ENCODE measurements at regions not wholly inside any gene's neighbourhood (a gene's known extent, or its start where the extent isn't known, plus 50 kb on each side); places are given as distances from the start of the nearest gene placed in this dataset.

DNA sequence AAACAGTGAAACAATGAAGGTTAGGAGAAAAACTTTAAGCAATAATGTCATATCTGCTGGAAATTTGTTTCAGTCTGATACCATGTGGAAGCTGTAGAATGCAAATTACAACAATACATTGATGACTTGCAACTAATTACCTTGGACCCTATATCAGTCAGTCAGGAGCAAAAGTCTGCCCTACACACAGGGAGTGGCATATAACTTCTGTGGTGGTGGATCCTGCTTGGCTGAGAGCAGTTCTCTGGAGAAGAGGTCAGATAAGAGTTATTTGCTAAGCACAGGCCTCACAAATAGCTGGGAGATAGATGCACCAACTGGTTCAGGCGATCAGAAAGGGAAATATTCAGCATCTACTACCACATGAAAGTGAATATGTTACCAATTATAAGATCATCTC is 1364.6 kb upstream of the EPHA6 start:
- no peak overlapping the region for H3K9ac ChIP-seq (ENCODE audit: low read length)

GRCh38 chr3:95453242-95453641 is 1361.2 kb upstream of the EPHA6 start:
- Histone ChIP-seq H3K79me2 (ENCODE audit: insufficient read depth, low read length) (no peaks in the 10 kb centered on the region), H3F3A (ENCODE audit: insufficient read depth, low read length) (no peaks in the 10 kb centered on the region), H3K9ac (ENCODE audit: low read length) (no peak overlapping the region), H2AFZ (ENCODE audit: low read length) (no peak overlapping the region), H3K27ac (ENCODE audit: low read depth, low read length, poor library complexity, severe bottlenecking) (no peak overlapping the region), H3K4me3 (ENCODE audit: low read depth, low read length, poor library complexity, severe bottlenecking) (no peak overlapping the region), H3K36me3 (ENCODE audit: insufficient read depth, low read length) (no peaks in the 10 kb centered on the region), H4K20me1 (ENCODE audit: insufficient read depth, low read length) (no peaks in the 10 kb centered on the region), H3K9me3 (ENCODE audit: low read length) (no peaks in the 10 kb centered on the region), H3K27me3 (ENCODE audit: insufficient read depth, low read length) (no peaks in the 10 kb centered on the region), H3K4me2 (ENCODE audit: low read length) (no peak overlapping the region), H3K4me1 (ENCODE audit: insufficient read depth, low read length, severe bottlenecking) (no peaks in the 10 kb centered on the region), H3K9me2 (ENCODE audit: low read depth, low read length) (no peaks in the 10 kb centered on the region)
- TF ChIP-seq, protein P1, sequence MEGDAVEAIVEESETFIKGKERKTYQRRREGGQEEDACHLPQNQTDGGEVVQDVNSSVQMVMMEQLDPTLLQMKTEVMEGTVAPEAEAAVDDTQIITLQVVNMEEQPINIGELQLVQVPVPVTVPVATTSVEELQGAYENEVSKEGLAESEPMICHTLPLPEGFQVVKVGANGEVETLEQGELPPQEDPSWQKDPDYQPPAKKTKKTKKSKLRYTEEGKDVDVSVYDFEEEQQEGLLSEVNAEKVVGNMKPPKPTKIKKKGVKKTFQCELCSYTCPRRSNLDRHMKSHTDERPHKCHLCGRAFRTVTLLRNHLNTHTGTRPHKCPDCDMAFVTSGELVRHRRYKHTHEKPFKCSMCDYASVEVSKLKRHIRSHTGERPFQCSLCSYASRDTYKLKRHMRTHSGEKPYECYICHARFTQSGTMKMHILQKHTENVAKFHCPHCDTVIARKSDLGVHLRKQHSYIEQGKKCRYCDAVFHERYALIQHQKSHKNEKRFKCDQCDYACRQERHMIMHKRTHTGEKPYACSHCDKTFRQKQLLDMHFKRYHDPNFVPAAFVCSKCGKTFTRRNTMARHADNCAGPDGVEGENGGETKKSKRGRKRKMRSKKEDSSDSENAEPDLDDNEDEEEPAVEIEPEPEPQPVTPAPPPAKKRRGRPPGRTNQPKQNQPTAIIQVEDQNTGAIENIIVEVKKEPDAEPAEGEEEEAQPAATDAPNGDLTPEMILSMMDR (IDR thresholded peaks at IDR 0.05; ENCODE audit: low read length), result no peak
- no peak for TF ChIP-seq EZH2 (IDR thresholded peaks at IDR 0.05; ENCODE audit: borderline replicate concordance, low read length)

More for the DNA sequence above, 1364.6 kb upstream of the EPHA6 start:
- no peak overlapping the region for H3K27ac ChIP-seq (ENCODE audit: low read depth, low read length, poor library complexity, severe bottlenecking)
- H3K36me3 ChIP-seq (ENCODE audit: insufficient read depth, low read length), result no peaks in the 10 kb centered on the region
- no peaks in the 10 kb centered on the region for H3K4me1 ChIP-seq (ENCODE audit: insufficient read depth, low read length, severe bottlenecking)
- H3K4me2 ChIP-seq (ENCODE audit: low read length), result no peak overlapping the region
- no peaks in the 10 kb centered on the region for H4K20me1 ChIP-seq (ENCODE audit: insufficient read depth, low read length)
- H3K9me3 ChIP-seq (ENCODE audit: low read length), result no peaks in the 10 kb centered on the region
- H3K79me2 ChIP-seq (ENCODE audit: insufficient read depth, low read length), result no peaks in the 10 kb centered on the region
- no peak for TF ChIP-seq EZH2 (IDR thresholded peaks at IDR 0.05; ENCODE audit: borderline replicate concordance, low read length)
- TF ChIP-seq, protein P1 (IDR thresholded peaks at IDR 0.05; ENCODE audit: low read length), result no peak
- no peaks in the 10 kb centered on the region for H3K9me2 ChIP-seq (ENCODE audit: low read depth, low read length)
- H3F3A ChIP-seq (ENCODE audit: insufficient read depth, low read length), result no peaks in the 10 kb centered on the region
- H2AFZ ChIP-seq (ENCODE audit: low read length), result no peak overlapping the region
- no peaks in the 10 kb centered on the region for H3K27me3 ChIP-seq (ENCODE audit: insufficient read depth, low read length)
- H3K4me3 ChIP-seq (ENCODE audit: low read depth, low read length, poor library complexity, severe bottlenecking), result no peak overlapping the region

DNA sequence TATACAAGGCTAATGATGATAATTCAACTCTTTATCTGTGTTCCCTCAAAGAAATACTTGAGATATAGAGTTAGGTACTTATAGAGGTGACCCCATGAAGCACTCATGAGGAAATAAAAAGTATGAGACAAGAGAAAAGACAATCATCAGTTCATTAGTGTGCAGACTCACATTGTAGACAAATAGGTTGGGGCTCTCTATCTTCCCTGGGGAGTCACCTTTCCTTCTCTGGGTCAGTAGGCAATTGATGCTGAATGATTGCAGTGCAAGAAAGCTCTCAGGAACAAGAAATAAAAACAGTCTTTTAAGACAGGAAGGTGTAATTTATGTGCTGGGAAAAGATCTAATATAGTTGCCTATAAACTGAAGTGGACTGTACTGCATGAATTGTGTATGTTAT is 1357.6 kb upstream of the EPHA6 start:
- H3K27me3 ChIP-seq (ENCODE audit: insufficient read depth, low read length), result no peaks in the 10 kb centered on the region

More for the DNA sequence above, 1357.6 kb upstream of the EPHA6 start:
- Histone ChIP-seq H3K4me1 (ENCODE audit: insufficient read depth, low read length, severe bottlenecking) (no peaks in the 10 kb centered on the region), H3K9ac (ENCODE audit: low read length) (no peak overlapping the region), H3K4me2 (ENCODE audit: low read length) (no peak overlapping the region), H3K27ac (ENCODE audit: low read depth, low read length, poor library complexity, severe bottlenecking) (no peak overlapping the region), H3K79me2 (ENCODE audit: insufficient read depth, low read length) (no peaks in the 10 kb centered on the region), H3K36me3 (ENCODE audit: insufficient read depth, low read length) (no peaks in the 10 kb centered on the region), H2AFZ (ENCODE audit: low read length) (no peak overlapping the region), H4K20me1 (ENCODE audit: insufficient read depth, low read length) (no peaks in the 10 kb centered on the region), H3K9me2 (ENCODE audit: low read depth, low read length) (no peaks in the 10 kb centered on the region), H3K9me3 (ENCODE audit: low read length) (no peaks in the 10 kb centered on the region), H3K4me3 (ENCODE audit: low read depth, low read length, poor library complexity, severe bottlenecking) (no peak overlapping the region), H3F3A (ENCODE audit: insufficient read depth, low read length) (no peaks in the 10 kb centered on the region)
- no peak for TF ChIP-seq EZH2 (IDR thresholded peaks at IDR 0.05; ENCODE audit: borderline replicate concordance, low read length)
- TF ChIP-seq, protein P1 (IDR thresholded peaks at IDR 0.05; ENCODE audit: low read length), result no peak
